GM12872 (cell line): ENCODE measurements at regions not wholly inside any gene's neighbourhood (a gene's known extent, or its start where the extent isn't known, plus 50 kb on each side); places are given as distances from the start of the nearest gene placed in this dataset.

Experiments
- TF ChIP-seq, protein P1 (sequence below): IDR thresholded peaks from 3 replicates; pipeline ENCODE4 v1.5.1; 2011; ENCODE audit warnings: low read depth, mild to moderate bottlenecking, low read length, moderate library complexity; ENCODE audit not compliant: insufficient read depth

DNA sequence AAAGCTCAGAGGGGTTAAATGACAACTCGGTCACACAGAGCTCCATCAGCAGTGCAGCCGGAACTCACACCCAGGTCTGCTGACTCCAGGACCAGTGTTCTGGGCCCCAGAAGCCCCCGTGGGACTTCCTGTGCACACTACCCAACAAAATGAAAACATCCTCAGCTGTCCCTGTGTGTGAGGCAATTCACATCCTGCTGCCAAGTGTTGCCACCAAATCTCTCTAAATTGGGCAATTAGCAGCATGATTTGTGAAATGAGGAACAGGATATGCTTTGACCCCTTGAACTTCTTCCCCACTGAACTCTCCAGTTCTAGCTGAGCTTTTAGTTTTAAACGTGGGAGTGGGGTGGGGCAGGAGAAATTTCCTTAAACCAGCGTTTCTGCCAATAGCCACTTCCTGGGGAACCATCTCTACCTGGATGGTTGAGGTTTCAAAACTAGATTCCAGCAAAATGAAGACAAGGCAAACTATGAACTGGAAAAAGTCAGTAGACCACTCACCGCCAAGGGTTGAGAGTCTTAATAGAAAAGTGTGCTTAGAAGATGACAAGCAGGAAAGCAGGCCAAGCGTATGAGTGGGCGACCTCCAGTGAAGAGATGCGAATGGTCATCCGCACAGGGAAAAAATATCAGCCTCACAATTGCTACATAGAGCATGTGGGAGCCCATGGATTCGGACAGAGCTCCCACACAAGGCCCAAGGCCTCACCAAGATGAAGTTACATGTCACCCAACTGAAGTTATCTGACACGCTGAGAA, 51.9 kb upstream of the CHST15 start:
- TF ChIP-seq, protein P1, sequence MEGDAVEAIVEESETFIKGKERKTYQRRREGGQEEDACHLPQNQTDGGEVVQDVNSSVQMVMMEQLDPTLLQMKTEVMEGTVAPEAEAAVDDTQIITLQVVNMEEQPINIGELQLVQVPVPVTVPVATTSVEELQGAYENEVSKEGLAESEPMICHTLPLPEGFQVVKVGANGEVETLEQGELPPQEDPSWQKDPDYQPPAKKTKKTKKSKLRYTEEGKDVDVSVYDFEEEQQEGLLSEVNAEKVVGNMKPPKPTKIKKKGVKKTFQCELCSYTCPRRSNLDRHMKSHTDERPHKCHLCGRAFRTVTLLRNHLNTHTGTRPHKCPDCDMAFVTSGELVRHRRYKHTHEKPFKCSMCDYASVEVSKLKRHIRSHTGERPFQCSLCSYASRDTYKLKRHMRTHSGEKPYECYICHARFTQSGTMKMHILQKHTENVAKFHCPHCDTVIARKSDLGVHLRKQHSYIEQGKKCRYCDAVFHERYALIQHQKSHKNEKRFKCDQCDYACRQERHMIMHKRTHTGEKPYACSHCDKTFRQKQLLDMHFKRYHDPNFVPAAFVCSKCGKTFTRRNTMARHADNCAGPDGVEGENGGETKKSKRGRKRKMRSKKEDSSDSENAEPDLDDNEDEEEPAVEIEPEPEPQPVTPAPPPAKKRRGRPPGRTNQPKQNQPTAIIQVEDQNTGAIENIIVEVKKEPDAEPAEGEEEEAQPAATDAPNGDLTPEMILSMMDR: no peak

DNA sequence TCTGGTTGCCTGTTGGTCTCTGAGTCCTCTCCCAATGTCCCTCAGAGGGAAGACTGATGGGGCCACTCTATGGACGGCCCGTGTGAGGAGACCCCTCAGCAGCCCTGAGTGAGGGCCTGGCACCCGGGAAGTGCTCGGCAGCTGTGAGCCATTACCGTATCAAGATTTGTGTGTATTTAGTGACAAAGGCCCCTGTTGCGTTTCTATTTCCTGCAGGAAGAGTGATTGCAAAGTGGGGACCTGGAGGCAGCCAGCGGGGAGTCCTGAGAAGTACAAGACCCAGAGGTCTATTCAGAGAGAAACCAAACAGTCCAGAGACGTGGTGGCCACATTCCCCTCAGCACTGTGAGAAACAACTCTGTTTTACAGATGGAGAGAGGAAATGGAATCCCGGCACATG, 51.1 kb upstream of the CHST15 start:
- TF ChIP-seq, protein P1: no peak

DNA sequence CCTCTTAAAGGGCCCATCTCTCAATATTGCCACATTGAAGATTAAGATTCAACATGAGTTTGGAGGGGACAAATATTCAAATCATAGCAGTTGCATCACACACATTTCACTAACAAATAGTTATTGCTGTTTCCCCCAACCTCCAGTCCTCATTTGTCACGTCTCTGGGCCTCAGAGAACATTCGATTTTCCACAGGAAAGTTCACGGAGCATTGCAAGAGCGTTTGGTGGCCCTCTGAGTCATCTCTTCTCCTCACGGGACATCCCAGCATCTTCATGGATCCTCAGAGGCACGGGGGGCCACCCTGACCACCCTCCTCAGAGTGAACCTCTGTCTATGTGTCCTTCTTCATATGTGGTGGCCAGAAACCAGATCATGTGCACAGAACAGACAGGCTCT, 50.3 kb upstream of the CHST15 start:
- TF ChIP-seq, protein P1: no peak
